Activated B cell treated with CpG ODN at 0.5 μM for 24 hours (primary cell): ENCODE measurements at regions not wholly inside any gene's neighbourhood (a gene's known extent, or its start where the extent isn't known, plus 50 kb on each side); places are given as distances from the start of the nearest gene placed in this dataset.

Source experiments
- ATAC-seq: fragments of 200-7000 bp; cut with Tn5 transposase; one replicate; pipeline ENCODE4 v1.10.0; 2021; ENCODE audit warnings: low read depth, mild to moderate bottlenecking, moderate library complexity
- CTCF ChIA-PET: fragments of 350-600 bp; sonication (Branson Sonifier 250); formaldehyde crosslinking; loops from one replicate; lab custom pipeline; 2021; ENCODE audit warnings: antibody characterized with exemption; lab: Charles Lee
- POLR2A ChIA-PET: fragments of 350-600 bp; sonication (Branson Sonifier 250); formaldehyde crosslinking; loops from one replicate; lab custom pipeline; 2021; ENCODE audit warnings: antibody characterized with exemption; lab: Charles Lee
- DNase-seq: peaks from one replicate; pipeline ENCODE4 v3.0.0; 2022
- H3K27ac Mint-ChIP-seq: one replicate; pipeline ENCODE4 v1.8.0; 2020; ENCODE audit warnings: mixed read lengths
- H3K27me3 Mint-ChIP-seq: one replicate; pipeline ENCODE4 v1.8.0; 2021; ENCODE audit warnings: mixed read lengths
- H3K36me3 Mint-ChIP-seq: one replicate; pipeline ENCODE4 v1.8.0; 2021; ENCODE audit warnings: low read depth, mixed read lengths
- H3K4me1 Mint-ChIP-seq: one replicate; pipeline ENCODE4 v1.8.0; 2021; ENCODE audit warnings: mixed read lengths
- H3K4me3 Mint-ChIP-seq: one replicate; pipeline ENCODE4 v1.8.0; 2020; ENCODE audit warnings: mild to moderate bottlenecking, mixed read lengths
- H3K9me3 Mint-ChIP-seq: one replicate; pipeline ENCODE4 v1.8.0; 2020; ENCODE audit warnings: mixed read lengths
- intact Hi-C: fragments of 100-400 bp; cut with micrococcal nuclease; formaldehyde crosslinking; loops from one replicate; pipeline ENCODE4 v1.15.1; 2024
- TF ChIP-seq, protein P1 (sequence below): fragments of 200-600 bp; IDR thresholded peaks from one replicate; pipeline ENCODE4 v1.8.0; 2022; ENCODE audit warnings: antibody characterized with exemption, mild to moderate bottlenecking

DNA sequence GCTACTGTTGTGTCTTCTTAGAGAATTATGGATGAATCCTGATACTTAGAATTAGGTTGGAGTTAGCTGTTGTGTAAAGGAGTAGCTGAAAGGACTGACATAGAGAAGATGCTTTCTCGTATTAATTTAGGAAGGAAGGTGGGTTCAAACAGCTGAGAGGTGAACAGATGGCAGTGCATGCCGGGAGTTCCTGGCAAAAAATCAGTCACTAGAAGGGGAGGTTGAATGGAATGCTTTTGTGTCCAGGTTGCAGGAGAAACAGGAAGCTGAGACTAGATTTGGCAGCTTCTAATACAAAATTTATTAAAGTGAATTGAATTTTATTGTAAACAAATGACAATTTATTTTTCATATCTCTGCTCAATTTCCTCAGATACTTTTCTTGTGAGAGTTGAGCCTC is 70.8 kb downstream of the BTG1 start:
- H3K4me3 Mint-ChIP-seq, result no peak overlapping the region
- CTCF ChIA-PET, result no interaction called here
- intact Hi-C loops, result loop anchor here (5.0 kb wide), 1 partner anchor 47 kb away; no protein-coding TSS in a partner anchor
- DNase-seq, result no peak
- TF ChIP-seq, protein P1, sequence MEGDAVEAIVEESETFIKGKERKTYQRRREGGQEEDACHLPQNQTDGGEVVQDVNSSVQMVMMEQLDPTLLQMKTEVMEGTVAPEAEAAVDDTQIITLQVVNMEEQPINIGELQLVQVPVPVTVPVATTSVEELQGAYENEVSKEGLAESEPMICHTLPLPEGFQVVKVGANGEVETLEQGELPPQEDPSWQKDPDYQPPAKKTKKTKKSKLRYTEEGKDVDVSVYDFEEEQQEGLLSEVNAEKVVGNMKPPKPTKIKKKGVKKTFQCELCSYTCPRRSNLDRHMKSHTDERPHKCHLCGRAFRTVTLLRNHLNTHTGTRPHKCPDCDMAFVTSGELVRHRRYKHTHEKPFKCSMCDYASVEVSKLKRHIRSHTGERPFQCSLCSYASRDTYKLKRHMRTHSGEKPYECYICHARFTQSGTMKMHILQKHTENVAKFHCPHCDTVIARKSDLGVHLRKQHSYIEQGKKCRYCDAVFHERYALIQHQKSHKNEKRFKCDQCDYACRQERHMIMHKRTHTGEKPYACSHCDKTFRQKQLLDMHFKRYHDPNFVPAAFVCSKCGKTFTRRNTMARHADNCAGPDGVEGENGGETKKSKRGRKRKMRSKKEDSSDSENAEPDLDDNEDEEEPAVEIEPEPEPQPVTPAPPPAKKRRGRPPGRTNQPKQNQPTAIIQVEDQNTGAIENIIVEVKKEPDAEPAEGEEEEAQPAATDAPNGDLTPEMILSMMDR, result no peak
- H3K9me3 Mint-ChIP-seq, result no peaks in the 10 kb centered on the region
- no peak overlapping the region for H3K27ac Mint-ChIP-seq
- H3K36me3 Mint-ChIP-seq, result no peaks in the 10 kb centered on the region
- H3K27me3 Mint-ChIP-seq, result no peaks in the 10 kb centered on the region
- POLR2A ChIA-PET, result interaction anchor here (0.7 to 1.1 kb wide), 2 partner anchors 25 to 59 kb away, joined by 3 to 4 read pairs; no protein-coding TSS in a partner anchor
- peaks cover 42% of the 10 kb centered on the region for H3K4me1 Mint-ChIP-seq
- no peak for ATAC-seq

DNA sequence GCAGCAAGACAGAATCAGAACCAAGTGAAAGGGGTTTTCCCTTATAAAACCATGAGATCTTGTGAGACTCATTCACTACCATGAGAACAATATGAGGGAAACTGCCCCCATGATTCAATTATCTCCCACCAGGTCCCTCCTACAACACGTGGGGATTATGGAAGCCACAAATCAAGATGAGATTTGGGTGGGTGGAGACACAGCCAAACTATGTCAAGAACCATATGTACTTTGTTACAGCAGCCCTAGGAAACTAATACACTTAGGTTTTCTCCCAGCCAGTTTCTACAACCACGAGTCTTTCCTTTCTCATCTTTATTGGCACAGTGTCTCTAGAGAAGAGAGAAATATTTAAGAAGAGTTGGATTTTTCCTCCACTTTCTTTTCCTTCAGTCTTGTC is 72.6 kb downstream of the BTG1 start:
- DNase-seq, result no peak
- POLR2A ChIA-PET, result no interaction called here

DNA sequence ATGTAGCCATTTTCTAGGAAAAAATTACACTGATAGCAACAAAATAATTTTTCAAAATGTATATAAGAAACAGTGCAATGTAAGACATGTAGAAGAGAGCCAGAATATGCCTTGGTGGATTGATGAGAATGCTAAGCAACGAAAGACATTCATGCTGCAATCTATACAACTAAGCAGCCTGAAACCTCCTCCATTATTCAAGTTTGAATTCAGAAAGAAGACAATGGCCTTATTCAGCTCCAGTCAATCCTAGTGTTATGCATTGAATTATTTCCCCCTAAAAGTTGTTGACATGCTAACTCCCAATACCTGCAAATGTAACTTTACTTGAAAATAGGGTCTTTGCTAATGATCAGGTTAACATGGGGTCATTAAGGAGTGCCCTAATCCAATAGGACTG is 73.5 kb downstream of the BTG1 start:
- TF ChIP-seq, protein P1, result no peak
- peaks cover 28% of the 10 kb centered on the region for H3K4me1 Mint-ChIP-seq
- H3K36me3 Mint-ChIP-seq, result no peaks in the 10 kb centered on the region
- no peak for ATAC-seq
- no peak for DNase-seq
- H3K9me3 Mint-ChIP-seq, result no peaks in the 10 kb centered on the region
- intact Hi-C loops, result no loop called here
- CTCF ChIA-PET, result no interaction called here
- no peaks in the 10 kb centered on the region for H3K27me3 Mint-ChIP-seq
- POLR2A ChIA-PET, result interaction anchor here (0.7 kb wide), 1 partner anchor 327 kb away, joined by 14 read pairs; no protein-coding TSS in a partner anchor
- H3K4me3 Mint-ChIP-seq, result no peak overlapping the region
- no peak overlapping the region for H3K27ac Mint-ChIP-seq

More for the DNA sequence above, 72.6 kb downstream of the BTG1 start:
- H3K4me3 Mint-ChIP-seq, result no peak overlapping the region
- intact Hi-C loops, result no loop called here
- H3K4me1 Mint-ChIP-seq, result peaks cover 37% of the 10 kb centered on the region
- H3K27ac Mint-ChIP-seq, result no peak overlapping the region
- ATAC-seq, result no peak
- no peaks in the 10 kb centered on the region for H3K9me3 Mint-ChIP-seq
- no peaks in the 10 kb centered on the region for H3K36me3 Mint-ChIP-seq
- TF ChIP-seq, protein P1, result no peak
- H3K27me3 Mint-ChIP-seq, result no peaks in the 10 kb centered on the region
- CTCF ChIA-PET, result no interaction called here

DNA sequence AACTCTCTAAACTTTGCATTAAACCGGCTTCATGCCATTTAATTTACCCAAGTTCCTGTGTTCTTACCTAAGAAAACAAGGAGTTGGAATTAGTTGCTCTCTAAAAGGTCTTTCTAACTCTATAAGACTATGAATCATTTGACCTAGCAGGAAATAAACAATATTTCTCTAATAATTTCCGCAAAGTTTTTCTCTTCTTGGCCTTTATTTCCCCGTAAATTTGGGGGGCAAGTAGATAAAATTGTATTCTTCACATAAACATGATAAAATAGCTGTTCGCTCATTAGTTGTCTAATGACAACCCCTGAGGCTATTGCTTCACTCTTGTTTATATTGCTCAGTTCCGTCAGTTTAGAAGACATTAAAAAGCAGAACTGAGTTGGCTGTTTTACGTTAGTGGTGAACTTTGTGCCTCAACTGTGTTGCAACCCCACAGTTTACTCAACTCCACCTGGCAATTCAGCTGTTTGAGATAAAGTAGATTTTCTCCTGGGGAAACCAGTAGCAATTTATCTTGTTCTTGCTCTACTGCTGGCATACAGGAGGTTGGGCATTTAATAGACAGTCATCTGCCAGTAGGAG is 74.7 kb downstream of the BTG1 start:
- Mint-ChIP-seq H3K36me3 (no peaks in the 10 kb centered on the region), H3K27me3 (no peaks in the 10 kb centered on the region), H3K9me3 (no peaks in the 10 kb centered on the region), H3K4me1 (peaks cover 20% of the 10 kb centered on the region), H3K27ac (no peak overlapping the region), H3K4me3 (no peak overlapping the region)
- DNase-seq (no peak), ATAC-seq (no peak)
- intact Hi-C loops, result no loop called here
- POLR2A ChIA-PET, result no interaction called here
- TF ChIP-seq, protein P1, result no peak
- CTCF ChIA-PET, result no interaction called here

DNA sequence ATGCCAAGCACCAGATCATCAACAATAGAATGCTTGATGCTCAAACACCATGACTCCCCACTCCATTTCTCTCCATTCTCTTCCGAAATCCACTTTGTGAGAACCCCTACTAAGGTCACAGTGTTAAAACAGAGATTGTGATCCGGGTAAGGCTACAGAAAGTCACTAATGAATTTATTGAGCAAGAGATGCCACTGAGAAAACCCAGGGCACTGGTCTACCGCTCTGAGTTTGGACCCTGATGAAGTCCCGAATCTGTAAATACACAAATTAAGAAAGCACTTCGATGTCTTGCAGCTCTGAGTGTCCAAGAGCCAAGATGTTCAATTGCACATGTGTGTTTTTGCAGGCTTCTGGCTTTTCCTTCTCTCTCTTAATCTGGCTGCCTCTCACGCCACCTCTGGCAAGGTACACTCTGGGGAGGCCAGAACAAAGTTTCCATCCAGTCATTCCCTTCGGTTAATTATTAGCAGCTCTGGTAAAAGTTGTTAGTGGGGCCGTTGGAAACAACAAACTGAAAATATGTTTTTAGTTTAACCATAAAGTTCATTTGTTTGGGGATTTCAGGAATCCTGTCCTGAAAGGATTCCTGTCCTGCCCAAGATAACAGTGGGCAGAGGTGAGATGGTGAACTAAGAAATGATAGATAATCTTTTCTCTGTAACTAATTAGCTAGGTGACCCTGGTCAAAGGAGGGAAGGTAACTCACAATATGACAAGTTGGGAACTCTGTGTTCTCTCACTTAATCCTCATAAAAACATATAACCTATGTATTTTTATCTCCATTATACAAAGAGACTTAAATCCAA is 75.4 kb downstream of the BTG1 start:
- Mint-ChIP-seq H3K27ac (no peak overlapping the region), H3K4me1 (peaks cover 20% of the 10 kb centered on the region), H3K27me3 (no peaks in the 10 kb centered on the region), H3K36me3 (no peaks in the 10 kb centered on the region), H3K4me3 (no peak overlapping the region), H3K9me3 (no peaks in the 10 kb centered on the region)
- intact Hi-C loops, result no loop called here
- CTCF ChIA-PET, result no interaction called here
- POLR2A ChIA-PET, result no interaction called here
- no peak for DNase-seq
- no peak for ATAC-seq
- TF ChIP-seq, protein P1, result no peak
